ENCODE measurements at regions not wholly inside any gene's neighbourhood (a gene's known extent, or its start where the extent isn't known, plus 50 kb on each side); places are given as distances from the start of the nearest gene placed in this dataset.

DNA sequence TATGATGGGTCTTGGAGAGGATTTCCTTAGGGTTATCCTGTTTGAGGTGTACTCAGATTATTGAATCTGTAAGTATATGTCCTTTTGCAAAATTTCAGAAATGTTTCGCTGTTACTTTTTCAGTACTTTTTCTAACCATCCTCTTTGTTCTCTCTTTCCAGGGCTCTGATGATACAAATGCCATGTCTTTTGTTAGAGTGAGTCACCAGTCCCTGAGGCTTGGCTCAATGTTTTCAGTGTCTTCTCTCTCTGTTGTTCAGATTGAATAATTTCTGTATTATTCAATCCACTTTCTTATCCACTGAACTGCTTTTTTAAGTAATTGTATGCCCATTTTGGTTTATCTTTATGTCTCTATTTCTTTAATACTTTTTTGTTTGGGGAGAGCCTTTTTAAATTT lies 449.4 kb downstream of the TNS3 start:
- H2BK12ac ChIP-seq (ENCODE audit: low read length) = no peak overlapping the region
- no peak overlapping the region for H3K14ac ChIP-seq (ENCODE audit: low read length)
- no peaks in the 10 kb centered on the region for H3K79me2 ChIP-seq (ENCODE audit: control insufficient read depth, insufficient read depth, low read length, poor library complexity)
- H3K23ac ChIP-seq (ENCODE audit: low read length) = no peak overlapping the region
- no peak overlapping the region for H3K27ac ChIP-seq (ENCODE audit: low read depth, low read length)
- H3K4me1 ChIP-seq (ENCODE audit: control insufficient read depth in 1 of 2, insufficient read depth in 2 of 2, low read length in 2 of 2) = no peaks in the 10 kb centered on the region
- H3K9ac ChIP-seq (ENCODE audit: low read length) = no peak overlapping the region
- no CpG with 5 or more reads among the region's 1 CpG for WGBS (ENCODE audit: extremely low coverage, insufficient coverage, insufficient read length)
- no peak overlapping the region for H2BK5ac ChIP-seq (ENCODE audit: low read depth, low read length, poor library complexity)
- H2BK120ac ChIP-seq (ENCODE audit: insufficient read depth, low read length, poor library complexity) = no peak overlapping the region
- no peak overlapping the region for H4K8ac ChIP-seq (ENCODE audit: low read depth, low read length)
- H3K79me1 ChIP-seq (ENCODE audit: low read length) = no peaks in the 10 kb centered on the region
- no peaks in the 10 kb centered on the region for H3K36me3 ChIP-seq (ENCODE audit: control insufficient read depth in 1 of 2, insufficient read depth in 2 of 2, low read length in 2 of 2)
- H2AK5ac ChIP-seq (ENCODE audit: low read length) = no peak overlapping the region
- H3K18ac ChIP-seq (ENCODE audit: low read length) = no peak overlapping the region
- no peaks in the 10 kb centered on the region for H3K27me3 ChIP-seq (ENCODE audit: insufficient read depth, low read length)
- no peak overlapping the region for H3K4me2 ChIP-seq (ENCODE audit: low read length)
- no peaks in the 10 kb centered on the region for H3K9me3 ChIP-seq (ENCODE audit: insufficient read depth, low read depth, low read length)
- no peak for DNase-seq
- H2AFZ ChIP-seq (ENCODE audit: insufficient read depth, low read length, poor library complexity) = no peak overlapping the region
- no peak overlapping the region for H3K4me3 ChIP-seq (ENCODE audit: low read depth, low read length)
- H4K91ac ChIP-seq (ENCODE audit: low read depth, low read length) = no peak overlapping the region
- H3K4ac ChIP-seq (ENCODE audit: low read depth, low read length) = no peak overlapping the region
- no peak overlapping the region for H4K12ac ChIP-seq (ENCODE audit: low read depth, low read length)

DNA sequence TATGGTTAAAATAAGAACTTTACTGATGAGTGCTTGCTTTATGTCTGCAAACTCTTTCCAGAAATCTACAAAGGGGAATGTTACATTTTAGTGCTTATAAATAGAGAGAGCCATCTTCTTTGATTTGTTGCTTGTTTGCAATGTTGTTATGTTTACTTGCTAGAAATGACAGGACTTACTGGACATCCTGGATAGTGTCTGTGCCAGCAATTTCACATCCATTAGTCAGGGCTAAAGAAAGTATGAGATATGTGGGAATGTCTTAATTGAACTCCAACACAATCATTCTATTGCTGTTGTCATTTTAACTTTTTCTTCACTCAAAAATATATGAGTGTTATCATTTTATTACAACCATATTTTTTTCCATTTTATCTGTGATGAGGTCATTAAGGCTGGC lies 453.2 kb downstream of the TNS3 start:
- no peak overlapping the region for H2BK120ac ChIP-seq (ENCODE audit: insufficient read depth, low read length, poor library complexity)
- H3K14ac ChIP-seq (ENCODE audit: low read length) = no peak overlapping the region
- H2AFZ ChIP-seq (ENCODE audit: insufficient read depth, low read length, poor library complexity) = no peak overlapping the region
- no peak overlapping the region for H4K12ac ChIP-seq (ENCODE audit: low read depth, low read length)
- no peaks in the 10 kb centered on the region for H3K79me1 ChIP-seq (ENCODE audit: low read length)
- H3K27ac ChIP-seq (ENCODE audit: low read depth, low read length) = no peak overlapping the region
- H3K27me3 ChIP-seq (ENCODE audit: insufficient read depth, low read length) = no peaks in the 10 kb centered on the region
- no peak overlapping the region for H2BK12ac ChIP-seq (ENCODE audit: low read length)
- no peak overlapping the region for H3K4me3 ChIP-seq (ENCODE audit: low read depth, low read length)
- no peak overlapping the region for H4K8ac ChIP-seq (ENCODE audit: low read depth, low read length)
- H2BK5ac ChIP-seq (ENCODE audit: low read depth, low read length, poor library complexity) = no peak overlapping the region
- H4K91ac ChIP-seq (ENCODE audit: low read depth, low read length) = no peak overlapping the region
- no peak overlapping the region for H3K4me2 ChIP-seq (ENCODE audit: low read length)
- no peaks in the 10 kb centered on the region for H3K36me3 ChIP-seq (ENCODE audit: control insufficient read depth in 1 of 2, insufficient read depth in 2 of 2, low read length in 2 of 2)
- H3K79me2 ChIP-seq (ENCODE audit: control insufficient read depth, insufficient read depth, low read length, poor library complexity) = no peaks in the 10 kb centered on the region
- H3K4me1 ChIP-seq (ENCODE audit: control insufficient read depth in 1 of 2, insufficient read depth in 2 of 2, low read length in 2 of 2) = no peaks in the 10 kb centered on the region
- H2AK5ac ChIP-seq (ENCODE audit: low read length) = no peak overlapping the region
- DNase-seq = no peak
- no peak overlapping the region for H3K9ac ChIP-seq (ENCODE audit: low read length)
- H3K23ac ChIP-seq (ENCODE audit: low read length) = no peak overlapping the region
- H3K4ac ChIP-seq (ENCODE audit: low read depth, low read length) = no peak overlapping the region
- H3K18ac ChIP-seq (ENCODE audit: low read length) = no peak overlapping the region
- H3K9me3 ChIP-seq (ENCODE audit: insufficient read depth, low read depth, low read length) = no peaks in the 10 kb centered on the region

DNA sequence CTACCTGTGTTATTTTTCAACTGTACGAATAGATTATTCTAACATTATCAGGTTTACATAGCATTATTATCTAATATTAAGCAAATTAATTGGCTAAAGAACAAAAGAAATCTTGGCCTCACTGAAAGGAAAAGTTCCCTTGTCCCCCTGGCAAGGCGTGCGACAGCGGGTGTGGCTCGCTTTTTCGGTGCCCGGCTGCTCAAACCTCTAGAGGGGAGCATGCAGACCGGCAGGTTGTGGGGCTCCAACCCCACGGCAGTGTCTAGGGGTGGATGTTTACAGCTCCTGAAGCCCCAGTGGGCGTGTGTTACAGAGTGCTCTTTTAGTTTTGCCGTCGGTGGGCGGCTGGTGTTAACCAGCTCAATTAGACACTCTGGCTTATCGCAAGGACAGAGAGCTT lies 456.4 kb downstream of the TNS3 start:
- Histone ChIP-seq H3K18ac (ENCODE audit: low read length) (no peak overlapping the region), H3K27ac (ENCODE audit: low read depth, low read length) (no peak overlapping the region), H4K91ac (ENCODE audit: low read depth, low read length) (no peak overlapping the region), H2BK5ac (ENCODE audit: low read depth, low read length, poor library complexity) (no peak overlapping the region), H3K36me3 (ENCODE audit: control insufficient read depth in 1 of 2, insufficient read depth in 2 of 2, low read length in 2 of 2) (no peaks in the 10 kb centered on the region), H2BK120ac (ENCODE audit: insufficient read depth, low read length, poor library complexity) (no peak overlapping the region), H3K4me3 (ENCODE audit: low read depth, low read length) (no peak overlapping the region), H3K79me1 (ENCODE audit: low read length) (no peaks in the 10 kb centered on the region), H2AK5ac (ENCODE audit: low read length) (no peak overlapping the region), H3K23ac (ENCODE audit: low read length) (no peak overlapping the region), H4K12ac (ENCODE audit: low read depth, low read length) (no peak overlapping the region), H3K4ac (ENCODE audit: low read depth, low read length) (no peak overlapping the region), H3K27me3 (ENCODE audit: insufficient read depth, low read length) (no peaks in the 10 kb centered on the region), H3K14ac (ENCODE audit: low read length) (no peak overlapping the region), H2BK12ac (ENCODE audit: low read length) (no peak overlapping the region), H3K4me1 (ENCODE audit: control insufficient read depth in 1 of 2, insufficient read depth in 2 of 2, low read length in 2 of 2) (no peaks in the 10 kb centered on the region), H3K9ac (ENCODE audit: low read length) (no peak overlapping the region), H3K79me2 (ENCODE audit: control insufficient read depth, insufficient read depth, low read length, poor library complexity) (no peaks in the 10 kb centered on the region), H2AFZ (ENCODE audit: insufficient read depth, low read length, poor library complexity) (no peak overlapping the region), H3K9me3 (ENCODE audit: insufficient read depth, low read depth, low read length) (no peaks in the 10 kb centered on the region), H4K8ac (ENCODE audit: low read depth, low read length) (no peak overlapping the region), H3K4me2 (ENCODE audit: low read length) (no peak overlapping the region)
- WGBS (ENCODE audit: extremely low coverage, insufficient coverage, insufficient read length) = no CpG with 5 or more reads among the region's 14 CpGs
- no peak for DNase-seq

DNA sequence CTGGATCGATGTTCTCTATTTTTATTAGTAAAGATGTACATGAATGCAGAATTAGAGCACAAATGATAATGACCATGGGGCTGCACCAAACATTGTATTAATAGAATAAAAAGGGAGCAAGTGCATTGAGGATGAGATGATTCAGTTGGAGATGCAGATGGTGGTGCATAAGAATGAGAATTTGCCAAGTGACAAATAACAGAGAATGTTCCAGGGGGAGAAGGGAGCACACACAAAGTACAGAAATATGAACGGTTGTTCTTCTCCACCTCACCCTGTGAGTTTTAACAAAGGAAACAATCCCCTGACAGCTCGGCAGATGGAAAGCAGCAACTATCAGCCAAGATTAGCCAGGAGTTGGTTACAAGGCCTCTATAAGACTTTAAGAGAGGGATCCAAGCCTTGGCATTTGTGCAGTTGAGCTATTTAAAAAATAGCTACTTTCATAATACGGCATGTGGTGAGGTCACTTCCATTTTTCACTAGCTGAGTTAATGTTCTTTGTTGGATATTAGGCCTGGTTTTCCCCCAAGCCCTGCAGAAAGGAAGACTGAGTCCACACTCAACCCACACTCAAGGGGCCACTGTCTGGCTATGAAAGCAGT lies 462.5 kb downstream of the TNS3 start:
- no peaks in the 10 kb centered on the region for H3K79me1 ChIP-seq (ENCODE audit: low read length)
- no peaks in the 10 kb centered on the region for H3K79me2 ChIP-seq (ENCODE audit: control insufficient read depth, insufficient read depth, low read length, poor library complexity)
- H2BK5ac ChIP-seq (ENCODE audit: low read depth, low read length, poor library complexity) = no peak overlapping the region
- H3K27me3 ChIP-seq (ENCODE audit: insufficient read depth, low read length) = no peaks in the 10 kb centered on the region
- H3K4ac ChIP-seq (ENCODE audit: low read depth, low read length) = no peak overlapping the region
- H2AFZ ChIP-seq (ENCODE audit: insufficient read depth, low read length, poor library complexity) = no peak overlapping the region
- H3K4me3 ChIP-seq (ENCODE audit: low read depth, low read length) = no peak overlapping the region
- no peak overlapping the region for H4K12ac ChIP-seq (ENCODE audit: low read depth, low read length)
- no peak overlapping the region for H3K9ac ChIP-seq (ENCODE audit: low read length)
- no peaks in the 10 kb centered on the region for H3K36me3 ChIP-seq (ENCODE audit: control insufficient read depth in 1 of 2, insufficient read depth in 2 of 2, low read length in 2 of 2)
- no peak overlapping the region for H3K18ac ChIP-seq (ENCODE audit: low read length)
- no peak overlapping the region for H3K27ac ChIP-seq (ENCODE audit: low read depth, low read length)
- H3K23ac ChIP-seq (ENCODE audit: low read length) = no peak overlapping the region
- no peaks in the 10 kb centered on the region for H3K4me1 ChIP-seq (ENCODE audit: control insufficient read depth in 1 of 2, insufficient read depth in 2 of 2, low read length in 2 of 2)
- no peak overlapping the region for H4K91ac ChIP-seq (ENCODE audit: low read depth, low read length)
- no peak overlapping the region for H3K14ac ChIP-seq (ENCODE audit: low read length)
- no CpG with 5 or more reads among the region's 4 CpGs for WGBS (ENCODE audit: extremely low coverage, insufficient coverage, insufficient read length)
- H3K9me3 ChIP-seq (ENCODE audit: insufficient read depth, low read depth, low read length) = peaks cover 1% of the 10 kb centered on the region
- DNase-seq = no peak
- no peak overlapping the region for H2BK12ac ChIP-seq (ENCODE audit: low read length)
- no peak overlapping the region for H4K8ac ChIP-seq (ENCODE audit: low read depth, low read length)
- no peak overlapping the region for H2AK5ac ChIP-seq (ENCODE audit: low read length)
- H3K4me2 ChIP-seq (ENCODE audit: low read length) = no peak overlapping the region
- H2BK120ac ChIP-seq (ENCODE audit: insufficient read depth, low read length, poor library complexity) = no peak overlapping the region
